ENCODE measurements at regions not wholly inside any gene's neighbourhood (a gene's known extent, or its start where the extent isn't known, plus 50 kb on each side); places are given as distances from the start of the nearest gene placed in this dataset.

DNA sequence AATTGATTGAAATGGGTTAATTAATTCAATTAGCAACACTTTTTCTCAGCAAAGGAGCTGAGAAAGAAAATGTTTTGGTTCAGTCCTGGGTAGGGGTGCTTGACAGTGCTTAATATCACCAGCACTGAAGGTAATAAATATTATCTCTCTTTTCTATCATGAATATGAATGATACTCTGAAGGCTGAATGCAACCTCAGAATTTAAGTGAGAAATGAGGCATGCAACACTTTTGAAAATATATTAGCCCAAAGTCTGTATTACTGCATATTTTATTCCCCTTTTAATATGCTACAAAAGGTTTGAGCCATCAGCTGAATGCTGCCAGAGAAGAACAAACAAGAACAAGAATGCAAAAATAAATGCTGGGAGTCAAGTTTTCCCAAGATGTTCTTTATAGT lies 52.0 kb upstream of the SAMSN1 start:
- H3K79me2 ChIP-seq (ENCODE audit: control insufficient read depth, insufficient read depth, low read length) = no peaks in the 10 kb centered on the region
- H3K4me2 ChIP-seq (ENCODE audit: control insufficient read depth, insufficient read depth) = no peak overlapping the region
- H3K27ac ChIP-seq (ENCODE audit: control insufficient read depth, insufficient read depth) = no peak overlapping the region
- in situ Hi-C loops (cut with MboI) (no loop called here), intact Hi-C loops (cut with micrococcal nuclease; ENCODE audit: unreplicated experiment) (no loop called here)
- no peaks in the 10 kb centered on the region for H3K36me3 ChIP-seq (ENCODE audit: control insufficient read depth in 2 of 2, insufficient read depth in 2 of 2, low read length in 1 of 2)
- ChIA-PET SMC1A (ENCODE audit: uncharacterized antibody, unreplicated experiment) (interaction anchor here (0.7 to 1.5 kb wide), 2 partner anchors 35 to 54 kb away, joined by 3 read pairs; no protein-coding TSS in a partner anchor), RAD21 (ENCODE audit: unreplicated experiment) (interaction anchor here (0.9 kb wide), 1 partner anchor 20 kb away, joined by 4 read pairs; no protein-coding TSS in a partner anchor), POLR2A (no interaction called here), CTCF (no interaction called here)
- FAIRE-seq (no peak), DNase-seq (ENCODE audit: low read depth, low spot score) (no peak), ATAC-seq (no peak)
- no peaks in the 10 kb centered on the region for H4K20me1 ChIP-seq (ENCODE audit: control insufficient read depth, insufficient read depth)
- H3K9me3 ChIP-seq (replicated peaks; ENCODE audit: control insufficient read depth, insufficient read depth, low read length) = peaks cover 1% of the 10 kb centered on the region; the same call in 2 of the 3 replicates
- no peak overlapping the region for H3K9ac ChIP-seq (ENCODE audit: control insufficient read depth, insufficient read depth, low read length)
- TF ChIP-seq, protein P1, sequence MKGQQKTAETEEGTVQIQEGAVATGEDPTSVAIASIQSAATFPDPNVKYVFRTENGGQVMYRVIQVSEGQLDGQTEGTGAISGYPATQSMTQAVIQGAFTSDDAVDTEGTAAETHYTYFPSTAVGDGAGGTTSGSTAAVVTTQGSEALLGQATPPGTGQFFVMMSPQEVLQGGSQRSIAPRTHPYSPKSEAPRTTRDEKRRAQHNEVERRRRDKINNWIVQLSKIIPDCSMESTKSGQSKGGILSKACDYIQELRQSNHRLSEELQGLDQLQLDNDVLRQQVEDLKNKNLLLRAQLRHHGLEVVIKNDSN (IDR thresholded peaks at IDR 0.05; ENCODE audit: borderline replicate concordance, extremely low read length, insufficient read depth, low read depth, low read length) = no peak
- H3K4me1 ChIP-seq (ENCODE audit: control insufficient read depth, insufficient read depth, low read length) = peaks cover 3% of the 10 kb centered on the region; the same call in 1 of the 2 replicates
- H3K4me3 ChIP-seq = no peak overlapping the region
- no peaks in the 10 kb centered on the region for H3K27me3 ChIP-seq (replicated peaks in 1 of 2; ENCODE audit: control insufficient read depth in 2 of 2, insufficient read depth in 2 of 2, low read length in 1 of 2)
- no TSS peak for BruUV-seq (replicated peaks)
- H2AFZ ChIP-seq (ENCODE audit: control insufficient read depth, low read depth, low read length) = no peak overlapping the region
